PC-3 (cell line): ENCODE measurements at regions not wholly inside any gene's neighbourhood (a gene's known extent, or its start where the extent isn't known, plus 50 kb on each side); places are given as distances from the start of the nearest gene placed in this dataset.
A peak's percentile ranks its signal among the peaks of the same experiment; 100 is the strongest.

ENCODE experiments used
- ATAC-seq: fragments of 200-7000 bp; cut with Tn5 transposase; 2 replicates; pipeline ENCODE4 v1.9.1; 2020; ENCODE audit warnings: mild to moderate bottlenecking, moderate library complexity
- BruUV-seq: library from RNA; stranded (reverse); fragments of 400-500 nt; replicated peaks from 2 replicates; lab custom pipeline; 2021; lab: Mats Ljungman, UMichigan
- CTCF ChIA-PET: fragments of 300-600 bp; sonication (Branson Sonifier 250); formaldehyde crosslinking; loops from one replicate; lab custom pipeline; 2022; ENCODE audit warnings: antibody characterized with exemption; lab: Charles Lee
- POLR2A ChIA-PET: fragments of 300-600 bp; sonication (Branson Sonifier 250); formaldehyde crosslinking; loops from one replicate; lab custom pipeline; 2022; ENCODE audit warnings: antibody characterized with exemption; ENCODE audit not compliant: unreplicated experiment; lab: Charles Lee
- DNase-seq: peaks from one replicate; pipeline ENCODE4 v3.0.0-alpha.2; 2015
- H2AFZ ChIP-seq: fragments of 300-600 bp; sonication (generic); 2 replicates; pipeline ENCODE4 v1.6.0; 2016; ENCODE audit warnings: antibody characterized with exemption, low read length
- H3F3A ChIP-seq: fragments of 300-600 bp; sonication (generic); one replicate; pipeline ENCODE4 v1.6.0; 2017; ENCODE audit warnings: antibody characterized with exemption, low read length, control low read depth, mild to moderate bottlenecking; ENCODE audit not compliant: unreplicated experiment
- H3K27ac ChIP-seq: fragments of 300-600 bp; sonication (generic); 2 replicates; pipeline ENCODE4 v1.5.1; 2016; ENCODE audit warnings: mild to moderate bottlenecking, low read length
- H3K27me3 ChIP-seq: fragments of 300-600 bp; sonication (generic); 2 replicates; pipeline ENCODE4 v1.6.1; 2016; ENCODE audit warnings: low read length, mixed read lengths
- H3K36me3 ChIP-seq: fragments of 300-600 bp; sonication (generic); 2 replicates; pipeline ENCODE4 v1.6.1; 2016; ENCODE audit warnings: low read depth, mixed run types, low read length, mixed read lengths
- H3K4me1 ChIP-seq: fragments of 300-600 bp; sonication (generic); 2 replicates; pipeline ENCODE4 v1.5.1; 2016; ENCODE audit warnings: low read length; ENCODE audit not compliant: insufficient read depth
- H3K4me2 ChIP-seq: fragments of 300-600 bp; sonication (generic); 2 replicates; pipeline ENCODE4 v1.6.0; 2016; ENCODE audit warnings: low read length
- H3K4me3 ChIP-seq: fragments of 300-600 bp; sonication (generic); 2 replicates; pipeline ENCODE4 v1.5.1; 2016; ENCODE audit warnings: mild to moderate bottlenecking, low read length, mixed read lengths
- H3K79me2 ChIP-seq: fragments of 300-600 bp; sonication (generic); 2 replicates; pipeline ENCODE4 v1.6.1; 2017; ENCODE audit warnings: low read length, mixed read lengths
- H3K9ac ChIP-seq: fragments of 300-600 bp; sonication (generic); 2 replicates; pipeline ENCODE4 v1.6.0; 2016; ENCODE audit warnings: mild to moderate bottlenecking, low read length
- H3K9me2 ChIP-seq: fragments of 300-600 bp; sonication (generic); replicated peaks from 2 replicates; pipeline ENCODE4 v1.6.1; 2016; ENCODE audit warnings: mixed run types, low read length, mixed read lengths
- H3K9me3 ChIP-seq: fragments of 300-600 bp; sonication (generic); 2 replicates; pipeline ENCODE4 v1.6.1; 2016; ENCODE audit warnings: low read length, mixed read lengths
- H4K20me1 ChIP-seq: fragments of 300-600 bp; sonication (generic); 2 replicates; pipeline ENCODE4 v1.6.1; 2016; ENCODE audit warnings: low read length, mixed read lengths
- CTCF ChIP-seq: fragments of 300-600 bp; sonication (generic); conservative IDR thresholded peaks from 2 replicates; pipeline ENCODE4 v1.5.1; 2017; ENCODE audit warnings: antibody characterized with exemption, low read depth, mild to moderate bottlenecking, low read length
- EZH2 ChIP-seq: fragments of 300-600 bp; sonication (generic); IDR thresholded peaks from one replicate; pipeline ENCODE4 v1.6.1; 2017; ENCODE audit warnings: antibody characterized with exemption, mild to moderate bottlenecking, low read length; ENCODE audit not compliant: unreplicated experiment
- EZH2phosphoT487 ChIP-seq: fragments of 300-600 bp; sonication (generic); IDR thresholded peaks from 2 replicates; pipeline ENCODE4 v1.6.1; 2018; ENCODE audit warnings: mild to moderate bottlenecking, antibody characterized with exemption, low read length, borderline replicate concordance
- intact Hi-C: fragments of 100-400 bp; cut with micrococcal nuclease; formaldehyde crosslinking; loops from 2 replicates; pipeline ENCODE4 v1.9.0; 2023

- no peak overlapping the region for H2AFZ ChIP-seq
- H4K20me1 ChIP-seq = no peaks in the 10 kb centered on the region
- DNase-seq = peak; percentile 28
- H3K27ac ChIP-seq = no peak overlapping the region
- no peak overlapping the region for H3K9ac ChIP-seq
- peaks cover 2% of the 10 kb centered on the region; the same call in 1 of the 2 replicates for H3K4me1 ChIP-seq
- H3F3A ChIP-seq = no peaks in the 10 kb centered on the region
- intact Hi-C loops = no loop called here
- no peaks in the 10 kb centered on the region for H3K9me3 ChIP-seq
- no peak overlapping the region for H3K4me3 ChIP-seq
- CTCF ChIA-PET = no interaction called here
- H3K79me2 ChIP-seq = no peaks in the 10 kb centered on the region
- POLR2A ChIA-PET = interaction anchor here (0.6 kb wide), 1 partner anchor 8 kb away, joined by 3 read pairs; no protein-coding TSS in a partner anchor
- BruUV-seq = no TSS peak
- H3K27me3 ChIP-seq = no peaks in the 10 kb centered on the region
- no peak for TF ChIP-seq EZH2
- H3K4me2 ChIP-seq = no peak overlapping the region
- H3K36me3 ChIP-seq = no peaks in the 10 kb centered on the region
- ATAC-seq = peak; percentile 48
- H3K9me2 ChIP-seq = no peaks in the 10 kb centered on the region
These were observed 54.2 kb upstream of the PIK3R4 start for GRCh38 chr3:130800829-130801228.

GRCh38 chr3:130801473-130801872 lies 54.8 kb upstream of the PIK3R4 start:
- ChIA-PET POLR2A (interaction anchor here (0.6 kb wide), 1 partner anchor 9 kb away, joined by 3 read pairs; no protein-coding TSS in a partner anchor), CTCF (interaction anchor here (0.6 kb wide), 1 partner anchor 54 kb away, joined by 4 read pairs; no protein-coding TSS in a partner anchor)
- ATAC-seq (no peak), DNase-seq (no peak)
- BruUV-seq = no TSS peak
- H4K20me1 ChIP-seq = no peaks in the 10 kb centered on the region
- no peaks in the 10 kb centered on the region for H3F3A ChIP-seq
- no peak overlapping the region for H3K27ac ChIP-seq
- H3K36me3 ChIP-seq = no peaks in the 10 kb centered on the region
- H3K9me3 ChIP-seq = no peaks in the 10 kb centered on the region
- peaks cover 2% of the 10 kb centered on the region; the same call in 1 of the 2 replicates for H3K4me1 ChIP-seq
- H3K4me3 ChIP-seq = no peak overlapping the region
- H3K4me2 ChIP-seq = no peak overlapping the region
- no peaks in the 10 kb centered on the region for H3K27me3 ChIP-seq
- H3K9ac ChIP-seq = no peak overlapping the region
- H3K9me2 ChIP-seq = no peaks in the 10 kb centered on the region
- no peak overlapping the region for H2AFZ ChIP-seq
- intact Hi-C loops = no loop called here
- TF ChIP-seq EZH2 = no peak
- TF ChIP-seq EZH2phosphoT487 = no peak
- TF ChIP-seq CTCF = no peak
- no peaks in the 10 kb centered on the region for H3K79me2 ChIP-seq

GRCh38 chr3:130811557-130811956 lies 64.9 kb upstream of the PIK3R4 start:
- Histone ChIP-seq H3K79me2 (no peaks in the 10 kb centered on the region), H4K20me1 (no peaks in the 10 kb centered on the region), H3K36me3 (no peaks in the 10 kb centered on the region), H3K27ac (no peak overlapping the region), H3K4me2 (no peak overlapping the region), H3F3A (no peaks in the 10 kb centered on the region), H3K9me2 (no peaks in the 10 kb centered on the region), H3K27me3 (no peaks in the 10 kb centered on the region), H3K9me3 (no peaks in the 10 kb centered on the region), H3K9ac (no peak overlapping the region), H3K4me3 (no peak overlapping the region), H3K4me1 (no peaks in the 10 kb centered on the region), H2AFZ (no peak overlapping the region)
- DNase-seq = no peak
- TF ChIP-seq CTCF (no peak), EZH2phosphoT487 (no peak), EZH2 (no peak)
- no TSS peak for BruUV-seq
- intact Hi-C loops = no loop called here
- ATAC-seq = no peak
- CTCF ChIA-PET = no interaction called here
- POLR2A ChIA-PET = no interaction called here
